ENCODE measurements at regions not wholly inside any gene's neighbourhood (a gene's known extent, or its start where the extent isn't known, plus 50 kb on each side); places are given as distances from the start of the nearest gene placed in this dataset.

DNA sequence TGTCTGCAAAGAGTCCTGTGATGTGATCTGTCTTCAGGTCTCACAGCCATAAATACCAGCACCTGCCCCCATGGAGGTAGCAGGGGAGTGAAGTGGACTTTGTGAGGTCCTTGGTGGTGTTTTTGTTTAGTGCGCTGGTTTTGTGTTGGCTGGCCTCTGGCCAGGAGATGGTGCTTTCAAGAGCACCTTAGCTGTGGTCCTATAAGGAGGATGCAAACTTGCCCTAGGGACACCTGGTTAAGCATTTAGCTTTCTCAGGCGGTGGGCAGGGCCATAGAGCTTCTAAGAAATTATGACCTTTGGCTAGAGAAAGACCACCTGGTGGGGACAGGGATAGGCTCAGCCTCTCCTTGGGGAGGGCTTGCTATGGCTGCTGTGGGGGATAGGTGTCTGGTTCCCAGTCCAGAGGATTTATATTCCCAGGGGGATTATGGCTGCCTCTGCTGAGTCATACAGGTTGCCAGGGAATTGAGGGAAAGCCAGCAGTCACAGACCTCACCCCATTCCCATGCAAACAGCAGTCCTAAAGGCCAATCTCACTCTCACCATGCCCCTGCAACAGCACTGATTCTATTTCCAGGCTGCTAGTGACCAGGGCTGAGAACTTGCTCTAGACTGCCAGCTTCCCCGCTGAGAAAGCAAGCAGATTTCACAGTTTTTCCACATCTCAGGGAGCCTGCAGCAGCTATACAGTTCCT is 259.3 kb downstream of the TFAP2B start:
- H3K27ac ChIP-seq, result no peak overlapping the region
- DNase-seq (ENCODE audit: low read depth in 1 of 2, low spot score in 2 of 2), result no peak
- H3K9me3 ChIP-seq (replicated peaks), result no peaks in the 10 kb centered on the region
- H3K27me3 ChIP-seq (replicated peaks), result no peaks in the 10 kb centered on the region; the same call in 1 of the 2 replicates
- no peaks in the 10 kb centered on the region for H3K36me3 ChIP-seq
- no peak overlapping the region for H3K4me3 ChIP-seq
- no peaks in the 10 kb centered on the region for H3K4me1 ChIP-seq (replicated peaks)

DNA sequence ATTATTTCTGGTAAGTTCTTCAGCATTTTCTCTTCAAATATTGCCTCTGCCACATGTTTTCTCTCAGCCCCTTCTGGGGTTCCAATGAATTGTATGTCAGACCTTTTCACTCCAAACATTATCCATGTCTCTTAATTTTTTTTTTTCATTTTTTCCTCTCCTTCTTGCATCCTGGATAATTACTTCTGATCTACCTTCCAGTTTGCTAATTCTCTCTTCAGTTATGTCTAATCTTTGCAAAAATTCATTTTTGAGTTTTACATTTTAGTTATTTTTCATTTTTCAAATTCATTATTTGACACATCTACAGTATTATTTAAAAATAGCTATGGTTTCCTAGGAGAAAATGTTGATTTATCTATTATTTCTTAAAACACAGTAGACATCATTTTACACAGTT is 271.7 kb downstream of the TFAP2B start:
- no peak overlapping the region for H3K27ac ChIP-seq
- no peaks in the 10 kb centered on the region for H3K4me1 ChIP-seq (replicated peaks)
- no peak for DNase-seq (ENCODE audit: low read depth in 1 of 2, low spot score in 2 of 2)
- H3K27me3 ChIP-seq (replicated peaks), result no peaks in the 10 kb centered on the region
- no peaks in the 10 kb centered on the region for H3K36me3 ChIP-seq
- H3K9me3 ChIP-seq (replicated peaks), result no peaks in the 10 kb centered on the region
- no peak overlapping the region for H3K4me3 ChIP-seq

DNA sequence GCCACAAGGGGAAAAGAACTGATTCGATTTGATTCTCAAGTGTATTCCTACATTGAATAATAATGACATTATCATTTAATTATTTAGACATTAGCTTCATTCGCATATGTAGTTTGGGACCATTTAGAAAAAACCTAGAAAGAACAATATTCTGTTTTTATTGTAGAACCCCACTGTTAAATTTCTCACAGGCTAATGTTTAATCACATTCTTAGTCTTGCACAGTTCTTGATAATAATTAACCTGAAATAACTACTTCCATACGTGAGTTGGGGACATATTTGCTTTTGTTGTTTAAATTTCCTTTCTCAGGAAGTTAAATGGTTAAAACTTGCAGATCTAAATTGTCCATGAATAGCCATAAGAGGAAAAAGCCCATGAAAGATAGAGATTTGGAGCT is 275.2 kb downstream of the TFAP2B start:
- Histone ChIP-seq H3K9me3 (replicated peaks) (no peaks in the 10 kb centered on the region), H3K27ac (no peak overlapping the region), H3K27me3 (replicated peaks) (no peaks in the 10 kb centered on the region), H3K4me3 (no peak overlapping the region), H3K36me3 (no peaks in the 10 kb centered on the region), H3K4me1 (replicated peaks) (no peaks in the 10 kb centered on the region)
- DNase-seq (ENCODE audit: low read depth in 1 of 2, low spot score in 2 of 2), result no peak

DNA sequence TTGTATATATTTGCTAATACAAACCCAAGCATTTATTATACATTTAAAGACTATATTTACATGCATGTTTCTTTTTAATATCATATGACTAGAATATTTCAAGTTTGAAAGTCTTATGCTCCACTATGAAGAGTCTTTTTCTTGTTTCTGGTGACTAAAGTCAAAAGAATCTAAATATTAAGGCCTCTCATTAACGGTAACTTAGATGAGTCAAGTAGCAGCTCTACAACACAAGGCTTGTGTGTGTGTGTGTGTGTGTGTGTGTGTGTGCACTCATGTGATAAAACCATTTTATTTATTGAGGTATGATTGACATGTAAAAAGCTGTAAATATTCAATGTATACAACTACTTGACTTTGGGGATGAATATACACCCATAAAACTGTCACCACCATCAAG is 275.6 kb downstream of the TFAP2B start:
- no peaks in the 10 kb centered on the region for H3K27me3 ChIP-seq (replicated peaks)
- no peaks in the 10 kb centered on the region for H3K4me1 ChIP-seq (replicated peaks)
- H3K27ac ChIP-seq, result no peak overlapping the region
- DNase-seq (ENCODE audit: low read depth in 1 of 2, low spot score in 2 of 2), result no peak
- H3K36me3 ChIP-seq, result no peaks in the 10 kb centered on the region
- H3K4me3 ChIP-seq, result no peak overlapping the region
- no peaks in the 10 kb centered on the region for H3K9me3 ChIP-seq (replicated peaks)

DNA sequence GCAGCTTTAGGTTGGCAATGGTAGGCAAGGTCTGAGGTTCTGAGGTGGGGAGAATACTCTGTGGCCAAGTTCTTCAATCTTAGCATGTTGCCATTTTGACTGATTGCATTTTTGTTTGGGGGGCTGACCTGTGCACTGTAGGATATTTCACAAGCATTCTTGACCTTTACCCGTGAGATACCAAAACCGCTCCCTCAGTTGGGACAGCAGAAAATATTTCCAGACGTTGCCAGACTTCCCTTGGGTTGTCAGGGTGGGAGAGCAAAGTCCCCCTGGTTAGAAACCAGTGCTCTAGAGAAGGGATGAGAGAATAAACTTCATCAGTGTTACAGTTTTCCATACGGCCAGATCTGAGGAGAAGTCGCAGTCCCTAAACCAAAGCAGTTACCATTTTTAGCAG is 279.6 kb downstream of the TFAP2B start:
- no peaks in the 10 kb centered on the region for H3K4me1 ChIP-seq (replicated peaks)
- H3K9me3 ChIP-seq (replicated peaks), result no peaks in the 10 kb centered on the region
- no peaks in the 10 kb centered on the region for H3K36me3 ChIP-seq
- DNase-seq (ENCODE audit: low read depth in 1 of 2, low spot score in 2 of 2), result no peak
- H3K27ac ChIP-seq, result no peak overlapping the region
- no peak overlapping the region for H3K4me3 ChIP-seq
- H3K27me3 ChIP-seq (replicated peaks), result no peaks in the 10 kb centered on the region

DNA sequence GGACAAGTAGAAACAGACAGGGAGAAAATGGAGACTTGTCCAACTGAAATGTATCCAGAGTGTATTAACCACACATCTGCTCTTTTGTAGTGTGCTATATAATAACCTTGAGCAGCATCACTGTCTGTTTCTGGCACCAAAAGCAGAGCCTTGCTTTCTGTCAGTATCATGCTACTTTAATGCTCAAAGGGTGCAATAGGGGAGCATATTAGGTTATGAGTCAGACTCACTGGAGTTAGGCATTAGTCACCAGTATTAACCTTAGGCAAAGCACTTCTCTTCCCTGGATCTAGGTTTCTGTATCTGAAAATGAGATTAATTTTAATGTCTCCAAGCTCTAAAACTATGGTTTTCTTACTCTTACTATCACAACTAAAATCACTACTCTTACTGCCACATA is 280.1 kb downstream of the TFAP2B start:
- Histone ChIP-seq H3K9me3 (replicated peaks) (no peaks in the 10 kb centered on the region), H3K4me3 (no peak overlapping the region), H3K27me3 (replicated peaks) (no peaks in the 10 kb centered on the region), H3K27ac (no peak overlapping the region), H3K4me1 (replicated peaks) (no peaks in the 10 kb centered on the region), H3K36me3 (no peaks in the 10 kb centered on the region)
- DNase-seq (ENCODE audit: low read depth in 1 of 2, low spot score in 2 of 2), result no peak

DNA sequence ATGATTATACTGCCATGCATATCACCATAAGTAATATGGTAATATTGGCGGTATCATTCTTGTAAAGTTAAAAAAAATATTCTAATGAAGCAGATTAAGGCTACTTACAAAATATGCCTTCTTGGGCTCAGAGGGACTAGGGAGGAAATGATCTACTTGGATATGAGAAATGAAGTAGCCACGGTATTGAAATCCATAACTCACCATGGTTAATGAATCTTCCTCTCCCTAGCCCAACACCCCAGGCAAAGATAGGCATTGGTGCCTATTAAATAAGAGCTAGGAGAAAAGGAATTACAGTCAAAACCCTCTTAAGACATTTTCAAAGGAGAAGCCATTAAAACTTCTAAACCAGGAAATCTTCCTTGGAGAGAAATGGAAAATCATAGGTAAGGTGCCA is 280.5 kb downstream of the TFAP2B start:
- Histone ChIP-seq H3K4me3 (no peak overlapping the region), H3K27me3 (replicated peaks) (no peaks in the 10 kb centered on the region), H3K4me1 (replicated peaks) (no peaks in the 10 kb centered on the region), H3K27ac (no peak overlapping the region), H3K9me3 (replicated peaks) (no peaks in the 10 kb centered on the region), H3K36me3 (no peaks in the 10 kb centered on the region)
- no peak for DNase-seq (ENCODE audit: low read depth in 1 of 2, low spot score in 2 of 2)

DNA sequence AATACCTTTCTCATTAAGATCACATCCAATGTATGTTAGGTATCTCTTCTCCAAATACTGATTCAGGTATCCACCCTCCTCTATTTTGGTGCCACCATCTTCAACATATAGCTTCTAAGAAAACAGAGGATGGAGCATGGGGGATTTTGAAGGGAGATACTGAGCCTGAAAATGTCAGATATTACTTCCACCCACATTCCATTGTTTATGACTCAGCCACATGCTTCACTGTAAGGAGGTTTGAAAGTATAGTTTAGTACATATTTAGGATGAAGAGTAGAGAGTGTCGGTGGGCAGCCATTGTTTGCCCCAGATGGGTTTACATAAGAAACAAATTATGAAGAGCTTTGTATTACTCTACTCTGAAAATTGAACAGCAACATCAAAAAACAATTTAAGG is 286.7 kb downstream of the TFAP2B start:
- Histone ChIP-seq H3K4me1 (replicated peaks) (no peaks in the 10 kb centered on the region), H3K27me3 (replicated peaks) (no peaks in the 10 kb centered on the region), H3K9me3 (replicated peaks) (no peaks in the 10 kb centered on the region), H3K36me3 (no peaks in the 10 kb centered on the region), H3K4me3 (no peak overlapping the region), H3K27ac (no peak overlapping the region)
- DNase-seq (ENCODE audit: low read depth in 1 of 2, low spot score in 2 of 2), result no peak

DNA sequence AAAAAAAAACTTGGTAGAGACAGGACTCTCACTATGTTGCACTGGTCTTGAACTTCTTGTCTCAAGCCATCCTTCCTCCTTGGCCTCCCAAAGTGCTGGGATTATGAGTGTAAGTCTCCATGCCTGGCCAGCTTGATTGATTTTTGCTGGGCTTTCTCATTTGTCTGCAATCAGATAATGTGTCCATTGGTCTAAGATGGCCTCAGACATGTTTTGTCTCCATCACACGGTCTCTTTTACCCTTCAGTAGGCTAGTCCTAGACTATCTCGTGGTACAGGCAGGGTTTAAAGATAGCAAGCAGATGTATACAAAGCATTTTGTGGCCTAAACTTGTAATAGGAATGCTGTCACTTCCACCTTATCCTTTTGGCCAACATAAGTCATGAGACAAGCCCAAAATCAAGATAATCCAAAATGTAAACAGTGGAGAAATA is 289.1 kb downstream of the TFAP2B start:
- Histone ChIP-seq H3K9me3 (replicated peaks) (no peaks in the 10 kb centered on the region), H3K4me3 (no peak overlapping the region), H3K27ac (no peak overlapping the region), H3K36me3 (no peaks in the 10 kb centered on the region), H3K4me1 (replicated peaks) (no peaks in the 10 kb centered on the region), H3K27me3 (replicated peaks) (no peaks in the 10 kb centered on the region)
- DNase-seq (ENCODE audit: low read depth in 1 of 2, low spot score in 2 of 2), result no peak

DNA sequence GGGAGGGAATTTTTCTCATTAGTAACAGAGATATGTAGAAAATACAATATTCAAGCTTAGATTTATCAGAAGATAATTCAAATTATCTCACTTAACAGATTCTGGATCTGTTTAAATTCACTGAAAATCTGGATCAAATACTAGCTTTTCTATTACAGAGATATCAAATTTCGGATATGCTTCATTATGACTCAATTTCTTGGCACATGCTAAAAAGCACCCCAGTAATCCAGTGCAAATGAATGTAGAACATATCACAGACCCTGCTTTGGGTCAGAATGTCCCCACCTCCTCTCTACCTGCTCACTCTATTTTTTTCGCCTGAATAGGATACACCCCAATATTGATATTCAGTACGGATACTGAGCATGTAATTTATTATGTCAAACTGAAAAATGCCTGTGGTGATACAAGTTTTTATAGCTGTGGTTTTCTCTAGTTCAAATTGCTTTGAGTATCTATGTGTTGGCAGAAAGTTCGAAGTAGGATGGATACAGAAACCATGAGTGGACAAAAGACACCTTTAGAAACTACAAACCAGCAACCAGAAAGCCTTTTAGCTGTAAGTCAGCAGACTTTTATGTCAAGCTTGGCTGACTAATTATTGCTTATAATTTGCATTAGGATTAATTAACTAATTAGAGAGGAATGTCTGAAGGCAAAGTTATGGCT is 290.0 kb downstream of the TFAP2B start:
- DNase-seq (ENCODE audit: low read depth in 1 of 2, low spot score in 2 of 2), result no peak
- H3K27me3 ChIP-seq (replicated peaks), result no peaks in the 10 kb centered on the region
- no peak overlapping the region for H3K4me3 ChIP-seq
- no peaks in the 10 kb centered on the region for H3K36me3 ChIP-seq
- H3K27ac ChIP-seq, result no peak overlapping the region
- H3K9me3 ChIP-seq (replicated peaks), result no peaks in the 10 kb centered on the region
- H3K4me1 ChIP-seq (replicated peaks), result no peaks in the 10 kb centered on the region

DNA sequence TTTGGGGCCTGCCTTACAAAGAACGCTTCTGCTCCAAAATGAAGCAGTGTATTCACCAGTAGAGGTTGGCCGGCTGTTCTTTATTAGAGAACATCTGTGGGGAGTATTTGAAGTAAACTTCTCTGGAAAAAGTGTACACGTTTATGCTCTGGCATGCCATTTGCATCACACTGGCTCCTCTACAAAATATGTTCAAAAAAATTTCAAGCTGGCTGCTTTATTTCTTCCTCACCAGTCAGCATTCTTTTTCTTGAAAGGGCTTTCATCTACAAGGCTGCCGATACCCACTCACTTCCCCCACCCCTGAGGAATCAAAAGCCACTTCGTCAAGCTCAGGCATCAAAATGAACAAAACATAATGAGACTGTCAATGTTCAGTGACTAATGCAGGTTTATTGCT is 294.1 kb downstream of the TFAP2B start:
- no peaks in the 10 kb centered on the region for H3K9me3 ChIP-seq (replicated peaks)
- H3K4me3 ChIP-seq, result no peak overlapping the region
- no peaks in the 10 kb centered on the region for H3K27me3 ChIP-seq (replicated peaks)
- no peaks in the 10 kb centered on the region for H3K4me1 ChIP-seq (replicated peaks)
- H3K27ac ChIP-seq, result no peak overlapping the region
- no peak for DNase-seq (ENCODE audit: low read depth in 1 of 2, low spot score in 2 of 2)
- no peaks in the 10 kb centered on the region for H3K36me3 ChIP-seq

DNA sequence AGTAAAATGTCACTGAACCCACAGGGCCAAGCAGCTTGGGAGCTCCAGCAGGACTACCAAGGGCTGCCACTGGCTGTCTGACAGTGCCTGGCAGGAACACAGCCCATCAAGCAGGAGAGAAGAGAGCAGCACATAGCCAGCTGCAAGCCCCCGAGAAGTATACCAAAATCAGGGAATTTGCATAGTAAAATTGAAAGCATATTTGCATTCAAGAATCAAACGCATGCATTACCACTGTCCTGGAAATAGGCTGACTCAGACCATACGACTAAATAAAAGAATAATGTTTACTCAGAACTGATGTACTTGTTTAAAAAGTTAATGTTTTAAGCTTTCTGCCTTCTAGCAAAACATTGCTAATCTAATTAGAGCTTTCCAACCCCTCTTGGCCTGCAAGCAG is 298.1 kb downstream of the TFAP2B start:
- no peak for DNase-seq (ENCODE audit: low read depth in 1 of 2, low spot score in 2 of 2)
- Histone ChIP-seq H3K9me3 (replicated peaks) (no peaks in the 10 kb centered on the region), H3K27ac (no peak overlapping the region), H3K27me3 (replicated peaks) (no peaks in the 10 kb centered on the region), H3K4me3 (no peak overlapping the region), H3K36me3 (no peaks in the 10 kb centered on the region), H3K4me1 (replicated peaks) (no peaks in the 10 kb centered on the region)

DNA sequence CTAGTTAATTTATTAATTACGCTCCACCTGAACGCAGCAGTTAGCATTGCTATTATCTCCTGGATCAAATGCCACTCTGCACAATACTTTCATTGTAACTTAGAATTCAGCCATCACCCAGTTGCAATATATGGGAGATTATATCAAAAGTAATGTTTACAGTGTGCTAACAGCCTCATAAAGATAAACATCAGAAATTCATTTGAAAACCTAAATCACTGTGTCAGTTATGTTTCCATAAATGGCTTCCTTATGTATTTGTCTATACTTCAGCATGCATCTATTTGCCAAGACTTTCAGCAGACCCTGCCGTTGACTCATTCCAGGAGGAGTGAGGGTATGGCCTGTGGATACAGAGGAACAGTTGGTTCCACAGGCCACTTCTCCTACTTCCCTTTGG is 300.1 kb downstream of the TFAP2B start:
- Histone ChIP-seq H3K4me3 (no peak overlapping the region), H3K36me3 (no peaks in the 10 kb centered on the region), H3K9me3 (replicated peaks) (no peaks in the 10 kb centered on the region), H3K27ac (no peak overlapping the region), H3K4me1 (replicated peaks) (no peaks in the 10 kb centered on the region), H3K27me3 (replicated peaks) (no peaks in the 10 kb centered on the region)
- no peak for DNase-seq (ENCODE audit: low read depth in 1 of 2, low spot score in 2 of 2)

DNA sequence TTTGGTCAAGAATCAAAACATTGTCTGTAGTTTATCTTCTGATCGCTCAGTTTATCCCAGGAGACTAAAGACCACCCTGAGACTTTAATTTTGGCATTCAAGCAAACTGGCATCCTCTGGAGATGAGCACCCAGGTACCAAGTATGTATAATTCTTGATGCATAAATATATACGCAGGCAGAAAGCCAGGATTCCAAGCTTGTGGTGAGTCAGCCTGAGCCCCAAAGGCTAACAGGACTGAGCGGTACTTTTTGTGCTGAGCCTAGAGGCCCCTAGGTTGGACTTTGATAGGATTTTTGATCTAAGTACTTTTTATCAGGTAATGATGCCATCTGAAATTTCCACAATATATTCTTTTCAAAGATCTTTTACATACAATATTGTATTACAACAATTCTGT is 301.3 kb downstream of the TFAP2B start:
- Histone ChIP-seq H3K9me3 (replicated peaks) (no peaks in the 10 kb centered on the region), H3K27me3 (replicated peaks) (no peaks in the 10 kb centered on the region), H3K4me1 (replicated peaks) (no peaks in the 10 kb centered on the region), H3K4me3 (no peak overlapping the region), H3K27ac (no peak overlapping the region), H3K36me3 (no peaks in the 10 kb centered on the region)
- no peak for DNase-seq (ENCODE audit: low read depth in 1 of 2, low spot score in 2 of 2)

Measured in SJSA1 (cell line).